ENCODE measurements at regions not wholly inside any gene's neighbourhood (a gene's known extent, or its start where the extent isn't known, plus 50 kb on each side); places are given as distances from the start of the nearest gene placed in this dataset.
"Not testable (repeated sequence)": the region's sequence is repeated elsewhere in the genome, so short reads cannot be mapped to it uniquely, and the experiment has no call there.

DNA sequence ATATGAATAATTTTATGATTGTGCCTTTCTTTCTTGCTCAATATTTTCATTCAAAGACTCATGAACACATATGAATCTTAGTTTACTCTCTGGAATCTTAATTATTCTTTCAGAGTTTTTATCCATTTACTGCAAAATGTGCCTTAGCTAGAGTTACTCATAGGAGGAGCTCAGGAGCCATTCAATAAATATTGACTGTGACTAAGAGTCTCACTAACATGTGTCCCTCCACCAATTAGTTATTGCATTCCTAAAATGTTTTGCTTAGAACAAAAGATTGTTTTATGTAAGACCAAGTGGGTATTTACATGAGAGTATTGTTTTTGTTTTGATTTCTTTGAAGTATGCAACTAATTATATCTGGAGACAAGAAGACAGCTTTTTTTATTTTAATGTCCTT is 218.4 kb upstream of the MAST4 start:
- DNase-seq (ENCODE audit: low spot score), result no peak
- no peaks in the 10 kb centered on the region for H3K36me3 ChIP-seq (ENCODE audit: insufficient read depth, low read length)
- intact Hi-C loops (cut with micrococcal nuclease; ENCODE audit: unreplicated experiment), result no loop called here
- H3K9me3 ChIP-seq (ENCODE audit: low read length), result no peaks in the 10 kb centered on the region
- ChIA-PET CTCF (ENCODE audit: unreplicated experiment) (no interaction called here), POLR2A (interaction anchor here (0.6 kb wide), 1 partner anchor 60 kb away, joined by 3 read pairs; no protein-coding TSS in a partner anchor)
- H3K79me2 ChIP-seq (ENCODE audit: insufficient read depth, low read depth, low read length), result no peaks in the 10 kb centered on the region
- H3K4me1 ChIP-seq (ENCODE audit: insufficient read depth, low read length, poor library complexity, severe bottlenecking), result no peaks in the 10 kb centered on the region
- no peak overlapping the region for H2AFZ ChIP-seq (ENCODE audit: low read length)
- no peak overlapping the region for H3K27ac ChIP-seq (ENCODE audit: low read depth, low read length, poor library complexity, severe bottlenecking)
- no TSS peak for BruUV-seq (replicated peaks)
- no peak overlapping the region for H3K4me2 ChIP-seq (ENCODE audit: low read length)
- no peak overlapping the region for H3K4me3 ChIP-seq (ENCODE audit: low read depth, low read length, poor library complexity, severe bottlenecking)
- no peaks in the 10 kb centered on the region for H3K9me2 ChIP-seq (ENCODE audit: insufficient read depth, low read length)
- H4K20me1 ChIP-seq (ENCODE audit: insufficient read depth, low read length), result no peaks in the 10 kb centered on the region
- TF ChIP-seq CTCF (conservative IDR thresholded peaks at IDR 0.05; ENCODE audit: low read length) (no peak), EZH2phosphoT487 (IDR thresholded peaks at IDR 0.05; ENCODE audit: borderline replicate concordance, low read depth, low read length) (no peak)

- no TSS peak for BruUV-seq (replicated peaks)
- Histone ChIP-seq H3K36me3 (ENCODE audit: insufficient read depth, low read length) (no peaks in the 10 kb centered on the region), H4K20me1 (ENCODE audit: insufficient read depth, low read length) (no peaks in the 10 kb centered on the region), H3K4me2 (ENCODE audit: low read length) (no peak overlapping the region), H3K4me1 (ENCODE audit: insufficient read depth, low read length, poor library complexity, severe bottlenecking) (no peaks in the 10 kb centered on the region), H3K9me2 (ENCODE audit: insufficient read depth, low read length) (no peaks in the 10 kb centered on the region), H3K27ac (ENCODE audit: low read depth, low read length, poor library complexity, severe bottlenecking) (no peak overlapping the region), H3K79me2 (ENCODE audit: insufficient read depth, low read depth, low read length) (no peaks in the 10 kb centered on the region), H2AFZ (ENCODE audit: low read length) (no peak overlapping the region), H3K9me3 (ENCODE audit: low read length) (no peaks in the 10 kb centered on the region), H3K4me3 (ENCODE audit: low read depth, low read length, poor library complexity, severe bottlenecking) (no peak overlapping the region)
- CTCF ChIA-PET (ENCODE audit: unreplicated experiment), result no interaction called here
- TF ChIP-seq EZH2phosphoT487 (IDR thresholded peaks at IDR 0.05; ENCODE audit: borderline replicate concordance, low read depth, low read length) (no peak), CTCF (conservative IDR thresholded peaks at IDR 0.05; ENCODE audit: low read length) (no peak)
- intact Hi-C loops (cut with micrococcal nuclease; ENCODE audit: unreplicated experiment), result no loop called here
- DNase-seq (ENCODE audit: low spot score), result no peak
- POLR2A ChIA-PET, result interaction anchor here (0.5 kb wide), 1 partner anchor 654 kb away, joined by 3 read pairs; no protein-coding TSS in a partner anchor
Measured at GRCh38 chr5:66378407-66378806, 217.8 kb upstream of the MAST4 start.

DNA sequence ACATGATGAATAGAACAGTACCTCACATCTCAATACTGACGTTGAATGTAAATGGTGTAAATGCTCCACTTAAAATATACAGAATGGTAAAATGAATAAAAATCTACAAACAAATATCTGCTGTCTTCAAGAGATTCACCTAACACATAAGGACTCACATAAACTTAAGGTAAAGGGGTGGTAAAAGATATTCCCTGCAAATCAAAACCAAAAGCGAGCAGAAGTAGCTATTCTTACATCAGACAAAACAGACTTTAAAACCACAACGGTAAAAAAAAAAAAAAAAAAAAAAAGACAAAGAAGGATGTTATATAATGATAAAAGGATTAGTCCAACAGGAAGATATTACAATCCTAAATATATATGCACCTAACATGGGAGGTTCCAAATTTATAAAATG is 214.0 kb upstream of the MAST4 start:
- H2AFZ ChIP-seq (ENCODE audit: low read length), result no peak overlapping the region
- H3K9me3 ChIP-seq (ENCODE audit: low read length), result no peaks in the 10 kb centered on the region
- no peaks in the 10 kb centered on the region for H3K79me2 ChIP-seq (ENCODE audit: insufficient read depth, low read depth, low read length)
- no peak overlapping the region for H3K4me3 ChIP-seq (ENCODE audit: low read depth, low read length, poor library complexity, severe bottlenecking)
- H3K4me2 ChIP-seq (ENCODE audit: low read length), result no peak overlapping the region
- BruUV-seq (replicated peaks), result no TSS peak
- ChIA-PET CTCF (ENCODE audit: unreplicated experiment) (no interaction called here), POLR2A (interaction anchor here (0.6 kb wide), 3 partner anchors 547 to 1613 kb away, joined by 6 to 10 read pairs (median 8); no protein-coding TSS in a partner anchor)
- no peak overlapping the region for H3K27ac ChIP-seq (ENCODE audit: low read depth, low read length, poor library complexity, severe bottlenecking)
- no peak for DNase-seq (ENCODE audit: low spot score)
- intact Hi-C loops (cut with micrococcal nuclease; ENCODE audit: unreplicated experiment), result no loop called here
- H4K20me1 ChIP-seq (ENCODE audit: insufficient read depth, low read length), result no peaks in the 10 kb centered on the region
- no peaks in the 10 kb centered on the region for H3K9me2 ChIP-seq (ENCODE audit: insufficient read depth, low read length)
- no peak for TF ChIP-seq EZH2phosphoT487 (IDR thresholded peaks at IDR 0.05; ENCODE audit: borderline replicate concordance, low read depth, low read length)
- no peak for TF ChIP-seq CTCF (conservative IDR thresholded peaks at IDR 0.05; ENCODE audit: low read length)
- no peaks in the 10 kb centered on the region for H3K4me1 ChIP-seq (ENCODE audit: insufficient read depth, low read length, poor library complexity, severe bottlenecking)
- no peaks in the 10 kb centered on the region for H3K36me3 ChIP-seq (ENCODE audit: insufficient read depth, low read length)

DNA sequence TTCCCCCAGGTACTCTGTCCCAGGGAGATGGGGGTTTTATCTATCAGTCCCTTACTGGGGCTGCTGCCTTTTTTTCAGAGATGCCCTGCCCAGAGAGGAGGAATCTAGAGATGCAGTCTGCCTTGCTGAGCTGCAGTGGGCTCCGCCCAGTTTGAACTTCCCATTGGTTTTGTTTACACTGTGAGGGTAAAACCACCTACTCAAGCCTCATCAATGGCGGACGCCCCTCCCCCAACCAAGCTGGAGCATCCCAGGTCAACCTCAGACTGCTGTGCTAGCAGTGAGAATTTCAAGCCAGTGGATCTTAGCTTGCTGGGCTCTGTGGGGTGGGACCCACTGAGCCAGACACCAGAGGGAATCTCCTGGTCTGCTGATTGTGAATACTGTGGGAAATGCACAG is 191.0 kb upstream of the MAST4 start:
- H3K4me2 ChIP-seq (ENCODE audit: low read length); H2AFZ ChIP-seq (ENCODE audit: low read length); CTCF ChIA-PET (ENCODE audit: unreplicated experiment); H3K36me3 ChIP-seq (ENCODE audit: insufficient read depth, low read length); BruUV-seq (replicated peaks); H3K27ac ChIP-seq (ENCODE audit: low read depth, low read length, poor library complexity, severe bottlenecking); H3K9me2 ChIP-seq (ENCODE audit: insufficient read depth, low read length); intact Hi-C loops (cut with micrococcal nuclease; ENCODE audit: unreplicated experiment); DNase-seq (ENCODE audit: low spot score); H3K4me1 ChIP-seq (ENCODE audit: insufficient read depth, low read length, poor library complexity, severe bottlenecking); H3K9me3 ChIP-seq (ENCODE audit: low read length); H3K79me2 ChIP-seq (ENCODE audit: insufficient read depth, low read depth, low read length); H3K4me3 ChIP-seq (ENCODE audit: low read depth, low read length, poor library complexity, severe bottlenecking); H4K20me1 ChIP-seq (ENCODE audit: insufficient read depth, low read length); POLR2A ChIA-PET: not testable (repeated sequence)
